ENCODE measurements at regions not wholly inside any gene's neighbourhood (a gene's known extent, or its start where the extent isn't known, plus 50 kb on each side); places are given as distances from the start of the nearest gene placed in this dataset.

DNA sequence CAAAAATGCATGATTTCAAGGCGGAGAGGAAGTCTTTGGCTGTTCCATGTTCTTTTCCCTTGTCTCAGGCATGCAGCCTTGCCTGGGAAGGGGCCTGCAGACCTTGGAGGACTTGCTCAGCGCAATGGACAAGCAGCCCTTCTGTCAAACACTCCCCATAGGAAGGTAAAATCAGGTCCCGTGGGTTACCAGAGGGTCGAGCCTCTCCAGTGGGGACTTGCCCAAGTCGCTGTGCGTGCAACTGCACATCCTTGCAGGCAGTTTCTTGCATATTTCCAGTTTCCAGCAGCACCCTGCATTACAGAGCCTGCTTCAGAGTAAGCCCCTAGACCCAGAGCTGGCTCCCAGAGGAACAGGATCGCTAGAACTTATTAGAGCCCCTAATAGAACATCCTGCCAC lies 75.5 kb upstream of the KLF13 start:
- TF ChIP-seq EZH2 (optimal IDR thresholded peaks at IDR 0.05; ENCODE audit: low read depth, low read length), result no peak
- TF ChIP-seq, protein P1, sequence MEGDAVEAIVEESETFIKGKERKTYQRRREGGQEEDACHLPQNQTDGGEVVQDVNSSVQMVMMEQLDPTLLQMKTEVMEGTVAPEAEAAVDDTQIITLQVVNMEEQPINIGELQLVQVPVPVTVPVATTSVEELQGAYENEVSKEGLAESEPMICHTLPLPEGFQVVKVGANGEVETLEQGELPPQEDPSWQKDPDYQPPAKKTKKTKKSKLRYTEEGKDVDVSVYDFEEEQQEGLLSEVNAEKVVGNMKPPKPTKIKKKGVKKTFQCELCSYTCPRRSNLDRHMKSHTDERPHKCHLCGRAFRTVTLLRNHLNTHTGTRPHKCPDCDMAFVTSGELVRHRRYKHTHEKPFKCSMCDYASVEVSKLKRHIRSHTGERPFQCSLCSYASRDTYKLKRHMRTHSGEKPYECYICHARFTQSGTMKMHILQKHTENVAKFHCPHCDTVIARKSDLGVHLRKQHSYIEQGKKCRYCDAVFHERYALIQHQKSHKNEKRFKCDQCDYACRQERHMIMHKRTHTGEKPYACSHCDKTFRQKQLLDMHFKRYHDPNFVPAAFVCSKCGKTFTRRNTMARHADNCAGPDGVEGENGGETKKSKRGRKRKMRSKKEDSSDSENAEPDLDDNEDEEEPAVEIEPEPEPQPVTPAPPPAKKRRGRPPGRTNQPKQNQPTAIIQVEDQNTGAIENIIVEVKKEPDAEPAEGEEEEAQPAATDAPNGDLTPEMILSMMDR (IDR thresholded peaks at IDR 0.05; ENCODE audit: low read length), result no peak

Measured in MM.1S (cell line).